ENCODE measurements at regions not wholly inside any gene's neighbourhood (a gene's known extent, or its start where the extent isn't known, plus 50 kb on each side); places are given as distances from the start of the nearest gene placed in this dataset.

DNA sequence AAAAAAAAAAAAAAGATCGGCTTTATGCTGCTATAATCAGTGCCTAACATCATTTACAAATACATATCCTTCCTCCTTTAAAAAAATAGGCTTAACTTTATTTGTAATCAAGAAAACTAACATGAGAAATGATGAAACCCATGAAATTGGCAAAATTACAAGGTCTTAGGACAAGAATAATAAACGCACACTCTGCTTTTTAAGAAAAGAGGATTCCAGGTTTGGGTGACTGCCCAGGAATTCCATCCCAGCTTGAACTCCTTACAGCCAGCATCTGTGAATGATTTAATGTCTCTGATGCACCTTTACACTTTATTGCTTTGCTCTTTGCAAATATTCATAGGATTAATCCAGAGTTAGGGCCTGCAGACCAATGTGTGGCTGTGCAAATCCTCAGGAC is 196.0 kb downstream of the CBLN1 start:
- TF ChIP-seq, protein P1, sequence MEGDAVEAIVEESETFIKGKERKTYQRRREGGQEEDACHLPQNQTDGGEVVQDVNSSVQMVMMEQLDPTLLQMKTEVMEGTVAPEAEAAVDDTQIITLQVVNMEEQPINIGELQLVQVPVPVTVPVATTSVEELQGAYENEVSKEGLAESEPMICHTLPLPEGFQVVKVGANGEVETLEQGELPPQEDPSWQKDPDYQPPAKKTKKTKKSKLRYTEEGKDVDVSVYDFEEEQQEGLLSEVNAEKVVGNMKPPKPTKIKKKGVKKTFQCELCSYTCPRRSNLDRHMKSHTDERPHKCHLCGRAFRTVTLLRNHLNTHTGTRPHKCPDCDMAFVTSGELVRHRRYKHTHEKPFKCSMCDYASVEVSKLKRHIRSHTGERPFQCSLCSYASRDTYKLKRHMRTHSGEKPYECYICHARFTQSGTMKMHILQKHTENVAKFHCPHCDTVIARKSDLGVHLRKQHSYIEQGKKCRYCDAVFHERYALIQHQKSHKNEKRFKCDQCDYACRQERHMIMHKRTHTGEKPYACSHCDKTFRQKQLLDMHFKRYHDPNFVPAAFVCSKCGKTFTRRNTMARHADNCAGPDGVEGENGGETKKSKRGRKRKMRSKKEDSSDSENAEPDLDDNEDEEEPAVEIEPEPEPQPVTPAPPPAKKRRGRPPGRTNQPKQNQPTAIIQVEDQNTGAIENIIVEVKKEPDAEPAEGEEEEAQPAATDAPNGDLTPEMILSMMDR (IDR thresholded peaks at IDR 0.05; ENCODE audit: insufficient read depth in 1 of 2, low read depth in 1 of 2, low read length in 1 of 2, severe bottlenecking in 1 of 2, unreplicated experiment in 1 of 2): no peak
- H3K4me3 ChIP-seq (ENCODE audit: low read depth, low read length): no peak overlapping the region
- H3K9me3 ChIP-seq: peaks cover 3% of the 10 kb centered on the region; the same call in 1 of the 2 replicates
- Mint-ChIP-seq H3K27ac (ENCODE audit: unreplicated experiment) (no peak overlapping the region), H3K4me3 (ENCODE audit: unreplicated experiment) (no peak overlapping the region), H3K27me3 (ENCODE audit: insufficient read depth, unreplicated experiment) (peaks cover 6% of the 10 kb centered on the region), H3K36me3 (ENCODE audit: insufficient read depth, unreplicated experiment) (peaks cover 9% of the 10 kb centered on the region), H3K4me1 (ENCODE audit: low read depth, unreplicated experiment) (no peaks in the 10 kb centered on the region), H3K9me3 (ENCODE audit: unreplicated experiment) (peaks cover 19% of the 10 kb centered on the region)
- no peaks in the 10 kb centered on the region for H3K36me3 ChIP-seq (ENCODE audit: control insufficient read depth, insufficient read depth, low read length)
- POLR2A ChIA-PET: no interaction called here
- BruUV-seq (replicated peaks): no TSS peak
- no peaks in the 10 kb centered on the region for H3K4me1 ChIP-seq
- CTCF ChIA-PET: no interaction called here
- intact Hi-C loops (cut with micrococcal nuclease; ENCODE audit: unreplicated experiment): no loop called here
- H3K27me3 ChIP-seq (replicated peaks; ENCODE audit: control insufficient read depth, insufficient read depth, low read length): no peaks in the 10 kb centered on the region
- no peak for DNase-seq

DNA sequence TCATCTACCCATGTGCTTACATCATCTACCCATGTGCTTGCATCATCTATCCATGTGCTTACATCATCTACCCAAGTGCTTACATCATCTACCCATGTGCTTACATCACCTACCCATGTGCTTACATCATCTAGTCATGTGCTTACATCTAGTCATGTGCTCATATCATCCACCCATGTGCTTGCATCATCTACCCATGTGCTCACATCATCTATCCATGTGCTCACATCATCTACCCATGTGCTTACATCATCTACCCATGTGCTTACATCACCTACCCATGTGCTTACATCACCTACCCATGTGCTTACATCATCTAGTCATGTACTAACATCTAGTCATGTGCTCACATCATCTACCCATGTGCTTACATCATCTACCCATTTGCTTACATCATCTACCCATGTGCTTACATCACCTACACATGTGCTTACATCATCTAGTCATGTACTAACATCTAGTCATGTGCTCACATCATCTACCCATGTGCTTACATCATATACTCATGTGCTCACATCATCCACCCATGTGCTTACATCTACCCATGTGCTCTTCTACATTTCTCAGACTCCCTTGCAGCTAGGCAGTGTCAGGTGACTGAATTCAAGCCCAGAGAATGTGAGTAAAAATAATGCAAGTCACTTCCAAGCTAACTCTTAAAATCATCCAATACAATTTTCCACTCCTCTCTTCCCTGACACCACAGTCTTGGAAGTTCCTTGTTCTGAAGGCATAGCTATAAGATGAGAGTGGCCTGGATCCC is 196.8 kb downstream of the CBLN1 start:
- CTCF ChIA-PET: no interaction called here
- DNase-seq: no peak
- H3K36me3 Mint-ChIP-seq (ENCODE audit: insufficient read depth, unreplicated experiment): peaks cover 9% of the 10 kb centered on the region
- TF ChIP-seq, protein P1 (IDR thresholded peaks at IDR 0.05; ENCODE audit: insufficient read depth in 1 of 2, low read depth in 1 of 2, low read length in 1 of 2, severe bottlenecking in 1 of 2, unreplicated experiment in 1 of 2): no peak
- H3K36me3 ChIP-seq (ENCODE audit: control insufficient read depth, insufficient read depth, low read length): no peaks in the 10 kb centered on the region
- H3K27me3 ChIP-seq (replicated peaks; ENCODE audit: control insufficient read depth, insufficient read depth, low read length): no peaks in the 10 kb centered on the region
- H3K4me1 Mint-ChIP-seq (ENCODE audit: low read depth, unreplicated experiment): no peaks in the 10 kb centered on the region
- no peak overlapping the region for H3K4me3 ChIP-seq (ENCODE audit: low read depth, low read length)
- H3K4me1 ChIP-seq: no peaks in the 10 kb centered on the region
- peaks cover 3% of the 10 kb centered on the region; the same call in 1 of the 2 replicates for H3K9me3 ChIP-seq
- no peak overlapping the region for H3K27ac Mint-ChIP-seq (ENCODE audit: unreplicated experiment)
- intact Hi-C loops (cut with micrococcal nuclease; ENCODE audit: unreplicated experiment): no loop called here
- POLR2A ChIA-PET: no interaction called here
- BruUV-seq (replicated peaks): no TSS peak
- no peak overlapping the region for H3K4me3 Mint-ChIP-seq (ENCODE audit: unreplicated experiment)
- H3K27me3 Mint-ChIP-seq (ENCODE audit: insufficient read depth, unreplicated experiment): peaks cover 10% of the 10 kb centered on the region
- H3K9me3 Mint-ChIP-seq (ENCODE audit: unreplicated experiment): peaks cover 19% of the 10 kb centered on the region

DNA sequence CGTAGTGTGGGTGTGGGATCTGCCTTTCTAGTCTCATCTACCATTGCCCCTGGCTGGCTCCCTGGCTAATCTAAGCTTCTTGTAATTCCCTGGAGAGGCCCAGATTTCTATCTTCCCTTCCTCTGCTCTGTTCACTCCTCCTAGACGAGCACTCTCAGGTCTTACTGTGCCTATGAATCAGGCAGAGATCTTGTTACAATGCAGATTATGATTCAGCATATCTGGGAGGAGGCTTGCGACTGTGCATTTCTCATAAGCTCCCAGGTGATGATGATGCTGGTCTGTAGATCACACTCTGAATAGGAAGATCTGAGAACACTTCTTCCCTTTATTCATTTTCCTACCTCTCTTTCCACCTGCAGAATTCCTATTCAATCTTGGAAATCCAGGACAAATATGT is 200.1 kb downstream of the CBLN1 start:
- Mint-ChIP-seq H3K36me3 (ENCODE audit: insufficient read depth, unreplicated experiment) (peaks cover 9% of the 10 kb centered on the region), H3K4me3 (ENCODE audit: unreplicated experiment) (no peak overlapping the region), H3K9me3 (ENCODE audit: unreplicated experiment) (peaks cover 34% of the 10 kb centered on the region), H3K4me1 (ENCODE audit: low read depth, unreplicated experiment) (no peaks in the 10 kb centered on the region), H3K27me3 (ENCODE audit: insufficient read depth, unreplicated experiment) (peaks cover 10% of the 10 kb centered on the region), H3K27ac (ENCODE audit: unreplicated experiment) (no peak overlapping the region)
- intact Hi-C loops (cut with micrococcal nuclease; ENCODE audit: unreplicated experiment): no loop called here
- peaks cover 10% of the 10 kb centered on the region; the same call in 1 of the 2 replicates for H3K9me3 ChIP-seq
- H3K4me3 ChIP-seq (ENCODE audit: low read depth, low read length): no peak overlapping the region
- H3K27me3 ChIP-seq (replicated peaks; ENCODE audit: control insufficient read depth, insufficient read depth, low read length): no peaks in the 10 kb centered on the region
- no peak for DNase-seq
- TF ChIP-seq, protein P1 (IDR thresholded peaks at IDR 0.05; ENCODE audit: insufficient read depth in 1 of 2, low read depth in 1 of 2, low read length in 1 of 2, severe bottlenecking in 1 of 2, unreplicated experiment in 1 of 2): no peak
- ChIA-PET CTCF (no interaction called here), POLR2A (no interaction called here)
- no TSS peak for BruUV-seq (replicated peaks)
- H3K36me3 ChIP-seq (ENCODE audit: control insufficient read depth, insufficient read depth, low read length): no peaks in the 10 kb centered on the region
- H3K4me1 ChIP-seq: no peaks in the 10 kb centered on the region

All from Caco-2 (cell line).